HepG2 (cell line): ENCODE measurements at regions not wholly inside any gene's neighbourhood (a gene's known extent, or its start where the extent isn't known, plus 50 kb on each side); places are given as distances from the start of the nearest gene placed in this dataset.
A peak's percentile ranks its signal among the peaks of the same experiment; 100 is the strongest.

Source experiments
- ATAC-seq: fragments of 200-7000 bp; cut with Tn5 transposase; 3 replicates; pipeline ENCODE4 v1.9.1; 2020; ENCODE audit warnings: mild to moderate bottlenecking, moderate library complexity
- BruUV-seq: library from RNA; stranded (reverse); fragments of 400-500 nt; replicated peaks from 2 replicates; lab custom pipeline; 2021; lab: Mats Ljungman, UMichigan
- CTCF ChIA-PET: fragments of 300-600 bp; formaldehyde crosslinking; extraction: SDS; loops from one replicate; lab custom pipeline; 2021; ENCODE audit warnings: low total read pairs, inconsistent platforms, low intra/inter-chr PET ratio; lab: Yijun Ruan, JAX
- POLR2A ChIA-PET: fragments of 350-600 bp; sonication (Branson Sonifier 250); formaldehyde crosslinking; loops from one replicate; lab custom pipeline; 2020; ENCODE audit warnings: antibody characterized with exemption, inconsistent platforms; lab: Yijun Ruan, JAX
- DNase-seq: peaks from one replicate; pipeline ENCODE4 v3.0.0-alpha.2; 2015; ENCODE audit warnings: low spot score
- FAIRE-seq: peaks from 3 replicates; lab custom pipeline; 2011; peaks lifted over from hg19 to GRCh38; lab: Jason Lieb, UNC
- H2AFZ ChIP-seq: one replicate; pipeline ENCODE4 v1.6.1; 2011; ENCODE audit warnings: low read length, inconsistent platforms
- H3K27ac ChIP-seq: fragments of 300-600 bp; 3 replicates; pipeline ENCODE4 v1.8.0; 2011; ENCODE audit warnings: mixed run types, mild to moderate bottlenecking, mixed read lengths, low read length, inconsistent platforms; ENCODE audit not compliant: insufficient read depth; ENCODE audit errors: extremely low read length
- H3K27me3 ChIP-seq, 2 experiments: fragments of 200-600 bp in 1 of 2; 2 replicates in 1 of 2; 3 replicates in 1 of 2; pipeline versions ENCODE4 v1.6.0 to v1.8.0; 2011; ENCODE audit warnings: low read length in 2 of 2, mild to moderate bottlenecking in 2 of 2, moderate library complexity in 2 of 2, inconsistent platforms in 1 of 2; ENCODE audit not compliant: insufficient read depth in 2 of 2, control insufficient read depth in 1 of 2
- H3K36me3 ChIP-seq, 2 experiments: fragments of 200-600 bp in 1 of 2; replicated peaks in 1 of 2; 2 replicates in 1 of 2; 3 replicates in 1 of 2; pipeline versions ENCODE4 v1.5.1 to v1.8.0; 2011; ENCODE audit warnings: low read length in 2 of 2, inconsistent platforms in 1 of 2; ENCODE audit not compliant: insufficient read depth in 2 of 2, control insufficient read depth in 1 of 2
- H3K4me1 ChIP-seq: 2 replicates; pipeline ENCODE4 v1.5.1; 2012; ENCODE audit warnings: low read length, inconsistent platforms; ENCODE audit not compliant: insufficient read depth
- H3K4me2 ChIP-seq: 2 replicates; pipeline ENCODE4 v1.6.0; 2011; ENCODE audit warnings: low read depth, low read length, inconsistent platforms
- H3K4me3 ChIP-seq, 3 experiments: fragments of 200-600 bp in 1 of 3; sonication (generic), shearing (Covaris generic) in 1 of 3; replicated peaks in 1 of 3; 2 replicates each; pipeline ENCODE4 v1.5.1; 2011 to 2016; ENCODE audit warnings: low read length in 3 of 3, inconsistent platforms in 2 of 3, low read depth in 2 of 3, mild to moderate bottlenecking in 2 of 3, control low read depth in 1 of 3, mixed read lengths in 1 of 3; ENCODE audit not compliant: insufficient read depth in 1 of 3
- H3K79me2 ChIP-seq: one replicate; pipeline ENCODE4 v1.6.1; 2011; ENCODE audit warnings: low read length, inconsistent platforms; ENCODE audit not compliant: insufficient read depth
- H3K9ac ChIP-seq: 2 replicates; pipeline ENCODE4 v1.6.0; 2011; ENCODE audit warnings: mild to moderate bottlenecking, low read depth, low read length, inconsistent platforms; ENCODE audit not compliant: insufficient read depth
- H3K9me3 ChIP-seq: 2 replicates; pipeline ENCODE4 v1.5.1; 2012; ENCODE audit warnings: mild to moderate bottlenecking, low read length
- H4K20me1 ChIP-seq: 2 replicates; pipeline ENCODE4 v1.6.0; 2011; ENCODE audit warnings: inconsistent platforms, mild to moderate bottlenecking, low read length, moderate library complexity; ENCODE audit not compliant: insufficient read depth
- GATAD2A ChIP-seq: IDR thresholded peaks from 2 replicates; pipeline ENCODE4 v1.6.1; 2016
- MAFF ChIP-seq: IDR thresholded peaks from 2 replicates; pipeline ENCODE4 v1.6.1; 2011; ENCODE audit warnings: low read depth, low read length, improper control_type of control experiment
- MAFK ChIP-seq, 2 experiments: IDR thresholded peaks in 1 of 2; conservative IDR thresholded peaks in 1 of 2; 2 replicates each; pipeline ENCODE4 v1.6.1; 2011; ENCODE audit warnings: improper control_type of control experiment in 2 of 2, low read length in 2 of 2
- SAFB2 ChIP-seq: sonication (generic); formaldehyde crosslinking; IDR thresholded peaks from 2 replicates; pipeline ENCODE4 v1.5.1; 2020; ENCODE audit warnings: missing genetic modification reagents, low read depth, mild to moderate bottlenecking, borderline replicate concordance
- ZNF614 ChIP-seq: IDR thresholded peaks from 2 replicates; pipeline ENCODE4 v1.6.1; 2018; ENCODE audit warnings: missing biosample characterization, missing genetic modification reagents, inconsistent platforms, borderline replicate concordance
- ZSCAN9 ChIP-seq: IDR thresholded peaks from 2 replicates; pipeline ENCODE4 v1.6.1; 2016; ENCODE audit warnings: borderline replicate concordance
- WGBS: methylation state at CpG from one replicate; pipeline ENCODE4 v1.1.6; 2017; ENCODE audit warnings: low lambda C conversion rate; 5-methylcytosine and 5-hydroxymethylcytosine counted together
- in situ Hi-C: cut with HindIII; loops from 2 replicates; pipeline ENCODE4 v1.10.0; 2017; ENCODE audit warnings: low pct_unique_long_range_greater_than_20kb; ENCODE audit not compliant: extremely low pct_ligation_motif_present
- intact Hi-C: fragments of 100-400 bp; cut with micrococcal nuclease; formaldehyde crosslinking; loops from one replicate; pipeline ENCODE4 v1.10.0; 2022; ENCODE audit not compliant: unreplicated experiment
- TF ChIP-seq, protein P1 (sequence below): sonication (generic); formaldehyde crosslinking; IDR thresholded peaks from 2 replicates; pipeline ENCODE4 v1.4.0; 2020; ENCODE audit warnings: missing genetic modification reagents
- TF ChIP-seq, protein P2 (sequence below): sonication (generic); formaldehyde crosslinking; IDR thresholded peaks from 2 replicates; pipeline ENCODE4 v1.4.0; 2020; ENCODE audit warnings: missing genetic modification reagents, low read depth, mild to moderate bottlenecking, borderline replicate concordance
- TF ChIP-seq, protein P3 (sequence below): sonication (generic); formaldehyde crosslinking; IDR thresholded peaks from 2 replicates; pipeline ENCODE4 v1.8.0; 2022; ENCODE audit warnings: missing genetic modification reagents, mild to moderate bottlenecking, borderline replicate concordance
- TF ChIP-seq, protein P4 (sequence below): sonication (generic); formaldehyde crosslinking; IDR thresholded peaks from 2 replicates; pipeline ENCODE4 v1.5.0; 2020; ENCODE audit warnings: mild to moderate bottlenecking, missing genetic modification reagents, borderline replicate concordance

DNA sequence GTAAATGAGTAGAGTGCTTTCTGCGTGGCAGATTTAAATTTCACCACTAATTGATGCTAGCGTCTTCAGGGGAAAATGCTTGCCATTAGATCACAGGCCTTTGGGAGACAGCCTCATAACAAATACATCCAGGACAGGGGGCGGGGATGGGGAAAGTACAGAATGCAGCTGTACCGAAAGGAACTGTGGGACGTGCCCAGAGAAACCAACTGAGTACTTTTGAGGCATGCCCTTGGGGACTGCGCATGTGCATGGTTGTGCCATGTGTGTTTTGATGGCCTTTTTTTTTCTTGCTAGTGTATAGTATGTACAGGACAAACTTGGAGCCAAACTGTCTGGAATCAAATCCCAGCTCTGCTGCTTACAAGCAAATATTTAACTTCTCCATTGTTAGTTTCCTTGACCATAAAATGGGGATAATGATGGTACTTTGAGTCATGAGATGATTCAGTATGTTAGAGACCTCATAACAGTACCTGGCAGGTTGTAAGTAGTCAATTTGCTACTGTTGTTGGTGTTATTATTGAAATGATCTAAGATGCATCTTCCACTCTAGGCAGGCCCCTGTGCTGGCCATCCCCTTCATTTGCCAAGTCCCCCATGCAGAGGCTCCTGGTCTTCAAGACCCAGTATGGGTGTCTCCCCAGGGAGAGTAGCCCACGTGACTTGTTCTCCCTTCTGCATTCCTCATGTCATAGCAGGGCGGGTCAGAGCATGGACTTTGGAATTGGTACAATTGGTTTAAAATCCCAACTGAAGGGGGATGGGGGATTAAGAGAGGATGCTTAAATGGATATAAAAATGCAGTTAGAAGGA, 68.3 kb upstream of the NPAS1 start (continued):
- TF ChIP-seq ZNF614 (CRISPR knock-in tag) (no peak), GATAD2A (CRISPR knock-in tag) (peak; percentile 52)
- TF ChIP-seq, protein P1, sequence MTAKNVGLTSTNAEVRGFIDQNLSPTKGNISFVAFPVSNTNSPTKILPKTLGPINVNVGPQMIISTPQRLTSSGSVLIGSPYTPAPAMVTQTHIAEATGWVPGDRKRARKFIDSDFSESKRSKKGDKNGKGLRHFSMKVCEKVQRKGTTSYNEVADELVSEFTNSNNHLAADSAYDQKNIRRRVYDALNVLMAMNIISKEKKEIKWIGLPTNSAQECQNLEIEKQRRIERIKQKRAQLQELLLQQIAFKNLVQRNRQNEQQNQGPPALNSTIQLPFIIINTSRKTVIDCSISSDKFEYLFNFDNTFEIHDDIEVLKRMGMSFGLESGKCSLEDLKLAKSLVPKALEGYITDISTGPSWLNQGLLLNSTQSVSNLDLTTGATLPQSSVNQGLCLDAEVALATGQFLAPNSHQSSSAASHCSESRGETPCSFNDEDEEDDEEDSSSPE (CRISPR knock-in tag) = peak; percentile 32; the same call in 1 of the 2 replicates
- TF ChIP-seq, protein P2, sequence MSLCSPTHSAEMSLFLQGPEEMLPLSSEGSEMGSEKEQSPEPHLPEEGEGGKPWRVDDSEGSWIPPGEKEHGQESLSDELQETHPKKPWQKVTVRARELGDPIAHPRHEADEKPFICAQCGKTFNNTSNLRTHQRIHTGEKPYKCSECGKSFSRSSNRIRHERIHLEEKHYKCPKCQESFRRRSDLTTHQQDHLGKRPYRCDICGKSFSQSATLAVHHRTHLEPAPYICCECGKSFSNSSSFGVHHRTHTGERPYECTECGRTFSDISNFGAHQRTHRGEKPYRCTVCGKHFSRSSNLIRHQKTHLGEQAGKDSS (CRISPR knock-in tag) = no peak

DNA sequence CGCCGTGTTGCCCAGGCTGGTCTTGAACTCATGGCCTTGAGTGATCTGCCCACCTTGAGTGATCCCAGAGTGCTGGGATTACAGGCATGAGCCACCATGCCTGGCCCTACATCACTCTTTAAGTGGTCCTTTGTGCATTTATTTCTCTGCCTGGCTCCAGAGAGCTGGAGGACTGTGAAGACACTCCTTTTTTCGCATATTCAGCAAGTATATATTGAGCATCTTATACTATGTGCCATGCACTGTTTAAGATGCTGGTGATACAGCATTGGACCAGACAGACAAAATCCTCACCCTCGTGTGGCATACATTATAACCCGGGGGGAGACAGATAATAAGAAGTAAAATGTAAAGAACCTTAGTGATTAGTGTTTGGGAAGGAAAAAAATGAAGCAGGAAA, 66.8 kb upstream of the NPAS1 start:
- in situ Hi-C loops = no loop called here
- TF ChIP-seq MAFK (conservative IDR thresholded peaks at IDR 0.05 in 1 of 2, IDR thresholded peaks at IDR 0.05 in 1 of 2; ENCODE audit: low read length in 2 of 2) (peak; percentile 51 to 56), MAFF (peak; percentile 34; the same call in 1 of the 2 replicates), SAFB2 (CRISPR knock-in tag) (no peak), ZSCAN9 (CRISPR knock-in tag) (no peak)
- TF ChIP-seq, protein P3, sequence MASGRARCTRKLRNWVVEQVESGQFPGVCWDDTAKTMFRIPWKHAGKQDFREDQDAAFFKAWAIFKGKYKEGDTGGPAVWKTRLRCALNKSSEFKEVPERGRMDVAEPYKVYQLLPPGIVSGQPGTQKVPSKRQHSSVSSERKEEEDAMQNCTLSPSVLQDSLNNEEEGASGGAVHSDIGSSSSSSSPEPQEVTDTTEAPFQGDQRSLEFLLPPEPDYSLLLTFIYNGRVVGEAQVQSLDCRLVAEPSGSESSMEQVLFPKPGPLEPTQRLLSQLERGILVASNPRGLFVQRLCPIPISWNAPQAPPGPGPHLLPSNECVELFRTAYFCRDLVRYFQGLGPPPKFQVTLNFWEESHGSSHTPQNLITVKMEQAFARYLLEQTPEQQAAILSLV (CRISPR knock-in tag) = no peak
- TF ChIP-seq, protein P4, sequence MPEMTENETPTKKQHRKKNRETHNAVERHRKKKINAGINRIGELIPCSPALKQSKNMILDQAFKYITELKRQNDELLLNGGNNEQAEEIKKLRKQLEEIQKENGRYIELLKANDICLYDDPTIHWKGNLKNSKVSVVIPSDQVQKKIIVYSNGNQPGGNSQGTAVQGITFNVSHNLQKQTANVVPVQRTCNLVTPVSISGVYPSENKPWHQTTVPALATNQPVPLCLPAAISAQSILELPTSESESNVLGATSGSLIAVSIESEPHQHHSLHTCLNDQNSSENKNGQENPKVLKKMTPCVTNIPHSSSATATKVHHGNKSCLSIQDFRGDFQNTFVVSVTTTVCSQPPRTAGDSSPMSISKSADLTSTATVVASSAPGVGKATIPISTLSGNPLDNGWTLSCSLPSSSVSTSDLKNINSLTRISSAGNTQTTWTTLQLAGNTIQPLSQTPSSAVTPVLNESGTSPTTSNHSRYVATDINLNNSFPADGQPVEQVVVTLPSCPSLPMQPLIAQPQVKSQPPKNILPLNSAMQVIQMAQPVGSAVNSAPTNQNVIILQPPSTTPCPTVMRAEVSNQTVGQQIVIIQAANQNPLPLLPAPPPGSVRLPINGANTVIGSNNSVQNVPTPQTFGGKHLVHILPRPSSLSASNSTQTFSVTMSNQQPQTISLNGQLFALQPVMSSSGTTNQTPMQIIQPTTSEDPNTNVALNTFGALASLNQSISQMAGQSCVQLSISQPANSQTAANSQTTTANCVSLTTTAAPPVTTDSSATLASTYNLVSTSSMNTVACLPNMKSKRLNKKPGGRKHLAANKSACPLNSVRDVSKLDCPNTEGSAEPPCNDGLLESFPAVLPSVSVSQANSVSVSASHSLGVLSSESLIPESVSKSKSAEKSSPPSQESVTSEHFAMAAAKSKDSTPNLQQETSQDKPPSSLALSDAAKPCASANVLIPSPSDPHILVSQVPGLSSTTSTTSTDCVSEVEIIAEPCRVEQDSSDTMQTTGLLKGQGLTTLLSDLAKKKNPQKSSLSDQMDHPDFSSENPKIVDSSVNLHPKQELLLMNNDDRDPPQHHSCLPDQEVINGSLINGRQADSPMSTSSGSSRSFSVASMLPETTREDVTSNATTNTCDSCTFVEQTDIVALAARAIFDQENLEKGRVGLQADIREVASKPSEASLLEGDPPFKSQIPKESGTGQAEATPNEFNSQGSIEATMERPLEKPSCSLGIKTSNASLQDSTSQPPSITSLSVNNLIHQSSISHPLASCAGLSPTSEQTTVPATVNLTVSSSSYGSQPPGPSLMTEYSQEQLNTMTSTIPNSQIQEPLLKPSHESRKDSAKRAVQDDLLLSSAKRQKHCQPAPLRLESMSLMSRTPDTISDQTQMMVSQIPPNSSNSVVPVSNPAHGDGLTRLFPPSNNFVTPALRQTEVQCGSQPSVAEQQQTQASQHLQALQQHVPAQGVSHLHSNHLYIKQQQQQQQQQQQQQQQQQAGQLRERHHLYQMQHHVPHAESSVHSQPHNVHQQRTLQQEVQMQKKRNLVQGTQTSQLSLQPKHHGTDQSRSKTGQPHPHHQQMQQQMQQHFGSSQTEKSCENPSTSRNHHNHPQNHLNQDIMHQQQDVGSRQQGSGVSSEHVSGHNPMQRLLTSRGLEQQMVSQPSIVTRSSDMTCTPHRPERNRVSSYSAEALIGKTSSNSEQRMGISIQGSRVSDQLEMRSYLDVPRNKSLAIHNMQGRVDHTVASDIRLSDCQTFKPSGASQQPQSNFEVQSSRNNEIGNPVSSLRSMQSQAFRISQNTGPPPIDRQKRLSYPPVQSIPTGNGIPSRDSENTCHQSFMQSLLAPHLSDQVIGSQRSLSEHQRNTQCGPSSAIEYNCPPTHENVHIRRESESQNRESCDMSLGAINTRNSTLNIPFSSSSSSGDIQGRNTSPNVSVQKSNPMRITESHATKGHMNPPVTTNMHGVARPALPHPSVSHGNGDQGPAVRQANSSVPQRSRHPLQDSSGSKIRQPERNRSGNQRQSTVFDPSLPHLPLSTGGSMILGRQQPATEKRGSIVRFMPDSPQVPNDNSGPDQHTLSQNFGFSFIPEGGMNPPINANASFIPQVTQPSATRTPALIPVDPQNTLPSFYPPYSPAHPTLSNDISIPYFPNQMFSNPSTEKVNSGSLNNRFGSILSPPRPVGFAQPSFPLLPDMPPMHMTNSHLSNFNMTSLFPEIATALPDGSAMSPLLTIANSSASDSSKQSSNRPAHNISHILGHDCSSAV (CRISPR knock-in tag) = no peak

More for the DNA sequence above, 66.8 kb upstream of the NPAS1 start:
- peak overlapping the region; percentile 99 for H3K27ac ChIP-seq
- H3K79me2 ChIP-seq = peaks cover 52% of the 10 kb centered on the region
- H3K36me3 ChIP-seq = peaks cover 2 to 16% of the 10 kb centered on the region in 2 experiments; a peak in 4 of 5 replicates
- H2AFZ ChIP-seq = no peak overlapping the region
- no TSS peak for BruUV-seq
- ChIA-PET CTCF (no interaction called here), POLR2A (interaction anchor here (0.9 to 2.9 kb wide), 5 partner anchors 9 to 96 kb away, joined by 3 to 28 read pairs (median 10); no protein-coding TSS in a partner anchor)
- peaks cover 88% of the 10 kb centered on the region for H3K4me1 ChIP-seq
- H3K4me3 ChIP-seq = no peak overlapping the region
- WGBS = 97% methylated on average over 5 of the region's 5 CpGs
- no peak overlapping the region for H3K9ac ChIP-seq
- no peaks in the 10 kb centered on the region for H3K9me3 ChIP-seq
- no peak for FAIRE-seq
- no peak for ATAC-seq
- intact Hi-C loops = loop anchor here (5.0 kb wide), 1 partner anchor 96 kb away; no protein-coding TSS in a partner anchor
- H3K27me3 ChIP-seq = no peaks in the 10 kb centered on the region
- H4K20me1 ChIP-seq = no peaks in the 10 kb centered on the region
- peak overlapping the region; percentile 88; the same call in 1 of the 2 replicates for H3K4me2 ChIP-seq
- DNase-seq = no peak
